Mucosa of rectum (tissue), 2 donors: ENCODE measurements at regions not wholly inside any gene's neighbourhood (a gene's known extent, or its start where the extent isn't known, plus 50 kb on each side); places are given as distances from the start of the nearest gene placed in this dataset.

Experiments
- H3K27ac ChIP-seq, 2 donors: one replicate each; pipeline ENCODE4 v1.7.0; 2013; ENCODE audit warnings: inconsistent platforms in 2 of 2, low read depth in 2 of 2, low read length in 2 of 2
- H3K27me3 ChIP-seq, 2 donors: one replicate each; pipeline ENCODE4 v1.7.0; 2013; ENCODE audit warnings: low read length in 2 of 2; ENCODE audit not compliant: control insufficient read depth in 2 of 2, insufficient read depth in 2 of 2
- H3K36me3 ChIP-seq, 2 donors: one replicate each; pipeline ENCODE4 v1.7.0; 2013; ENCODE audit warnings: low read length in 2 of 2; ENCODE audit not compliant: control insufficient read depth in 2 of 2, insufficient read depth in 2 of 2
- H3K4me1 ChIP-seq, 2 donors: one replicate each; pipeline ENCODE4 v1.7.0; 2013; ENCODE audit warnings: low read length in 2 of 2, mild to moderate bottlenecking in 1 of 2; ENCODE audit not compliant: control insufficient read depth in 2 of 2, insufficient read depth in 2 of 2
- H3K4me3 ChIP-seq, 2 donors: one replicate each; pipeline ENCODE4 v1.7.0; 2013; ENCODE audit warnings: low read length in 2 of 2
- H3K9ac ChIP-seq, 2 donors: one replicate each; pipeline ENCODE4 v1.7.0; 2013; ENCODE audit warnings: low read length in 2 of 2, low read depth in 1 of 2, mild to moderate bottlenecking in 1 of 2
- H3K9me3 ChIP-seq, 2 donors: one replicate each; pipeline ENCODE4 v1.7.0; 2013; ENCODE audit warnings: low read length in 2 of 2; ENCODE audit not compliant: control insufficient read depth in 2 of 2
- donor health status: healthy.
- donor health status: Normal muscosa, but diverticular disease.

DNA sequence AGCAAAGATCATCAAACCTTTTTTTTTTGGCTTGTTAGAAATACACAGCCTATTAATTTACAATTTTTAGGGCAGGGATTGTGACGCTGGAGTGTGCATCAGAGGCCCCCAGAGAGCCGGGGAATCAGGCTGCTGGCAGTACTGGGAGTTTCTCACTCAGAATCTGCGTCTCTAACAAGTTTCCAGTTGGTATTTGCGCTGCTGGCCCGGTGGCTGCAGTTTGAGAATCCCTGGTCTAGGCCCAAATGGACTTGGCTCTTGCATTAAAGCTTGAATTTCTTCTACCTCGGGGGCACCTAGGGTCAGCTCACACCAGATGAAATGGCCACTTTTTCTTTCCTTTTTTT lies 150.9 kb upstream of the CIBAR2 start:
- no peaks in the 10 kb centered on the region for H3K9me3 ChIP-seq
- peaks cover 5% of the 10 kb centered on the region in 2 donors for H3K27me3 ChIP-seq
- H3K9ac ChIP-seq: no peak overlapping the region
- H3K4me1 ChIP-seq: no peaks in the 10 kb centered on the region
- H3K27ac ChIP-seq: no peak overlapping the region
- H3K4me3 ChIP-seq: no peak overlapping the region
- no peaks in the 10 kb centered on the region for H3K36me3 ChIP-seq

DNA sequence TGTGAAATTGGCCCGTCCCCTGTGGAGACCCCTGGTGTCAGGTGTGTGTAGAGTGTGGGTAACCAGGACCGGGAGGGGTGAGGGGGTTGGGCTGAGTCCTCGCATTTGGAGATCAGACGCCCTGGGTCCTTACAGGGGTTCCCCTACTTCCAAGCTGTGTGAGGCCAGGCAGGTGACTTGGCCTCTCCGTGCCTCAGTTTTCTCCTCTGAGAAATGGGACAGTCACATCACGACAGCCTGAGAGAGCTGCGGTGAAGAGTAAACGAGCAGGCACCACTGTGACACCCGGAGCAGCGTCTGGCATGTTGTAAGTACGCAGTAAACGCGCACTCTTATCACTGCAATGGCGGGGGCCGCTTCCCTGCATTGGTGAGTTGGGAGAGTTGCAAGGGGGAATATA lies 152.5 kb upstream of the CIBAR2 start:
- Histone ChIP-seq H3K9ac (no peak overlapping the region), H3K4me1 (no peaks in the 10 kb centered on the region), H3K9me3 (no peaks in the 10 kb centered on the region), H3K27ac (no peak overlapping the region), H3K36me3 (no peaks in the 10 kb centered on the region), H3K4me3 (no peak overlapping the region), H3K27me3 (peaks cover 0 to 2% of the 10 kb centered on the region in 2 donors)

DNA sequence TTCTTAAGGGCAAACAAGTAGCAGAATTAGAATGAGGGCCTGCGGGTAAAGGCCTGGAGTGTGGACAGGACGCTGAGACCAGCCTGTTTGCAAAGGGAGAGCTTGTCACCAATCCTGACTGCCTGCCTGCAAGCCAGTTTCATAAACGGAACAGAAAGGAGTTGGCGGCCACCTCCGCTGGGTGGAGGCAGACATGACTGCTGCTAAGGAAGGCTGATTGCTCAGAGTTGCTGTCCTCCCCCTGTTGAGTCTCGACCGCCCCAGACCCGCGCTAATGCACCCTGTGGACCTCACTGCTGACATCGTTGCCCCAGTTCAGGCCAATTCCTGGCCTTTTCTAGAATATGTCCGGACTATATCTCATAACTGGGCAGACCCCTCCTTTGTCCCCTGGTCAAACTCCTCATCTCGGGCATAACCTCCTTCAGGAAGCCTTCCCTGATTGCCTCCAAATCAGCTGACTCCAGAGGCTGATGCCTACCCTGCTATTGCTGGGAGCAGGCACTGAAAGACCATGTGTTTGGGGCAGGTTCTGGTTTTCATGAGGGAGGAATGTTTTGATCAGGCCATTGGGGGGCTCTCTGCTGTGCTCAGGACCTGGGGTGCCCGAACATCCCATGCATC lies 153.0 kb upstream of the CIBAR2 start:
- Histone ChIP-seq H3K27ac (no peak overlapping the region), H3K4me1 (no peaks in the 10 kb centered on the region), H3K27me3 (peaks cover 0 to 2% of the 10 kb centered on the region in 2 donors), H3K36me3 (no peaks in the 10 kb centered on the region), H3K4me3 (no peak overlapping the region), H3K9me3 (no peaks in the 10 kb centered on the region), H3K9ac (no peak overlapping the region)

DNA sequence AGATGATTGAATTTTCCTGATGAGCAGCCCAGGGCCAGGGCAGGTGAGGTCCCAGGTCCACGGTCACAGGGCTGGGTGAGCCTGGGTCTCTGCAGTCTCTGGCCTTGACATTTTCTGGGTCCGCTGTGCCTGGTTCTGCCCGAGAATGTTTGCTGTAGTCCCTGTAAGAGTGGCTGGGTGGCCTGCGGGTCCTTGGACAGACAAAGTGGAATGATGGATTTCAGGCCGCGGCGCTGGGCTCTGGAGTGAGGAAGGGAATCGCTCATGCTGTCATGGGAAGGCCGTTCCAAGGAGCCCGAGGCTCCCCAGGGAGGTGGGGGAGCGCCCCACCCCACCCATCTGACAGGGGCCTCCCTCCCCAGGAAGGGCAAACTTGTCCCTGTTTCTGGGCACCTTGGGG lies 153.5 kb upstream of the CIBAR2 start:
- no peaks in the 10 kb centered on the region for H3K36me3 ChIP-seq
- peaks cover 0 to 2% of the 10 kb centered on the region in 2 donors for H3K27me3 ChIP-seq
- H3K9me3 ChIP-seq: no peaks in the 10 kb centered on the region
- H3K4me3 ChIP-seq: no peak overlapping the region
- no peak overlapping the region for H3K27ac ChIP-seq
- H3K9ac ChIP-seq: no peak overlapping the region
- H3K4me1 ChIP-seq: no peaks in the 10 kb centered on the region

DNA sequence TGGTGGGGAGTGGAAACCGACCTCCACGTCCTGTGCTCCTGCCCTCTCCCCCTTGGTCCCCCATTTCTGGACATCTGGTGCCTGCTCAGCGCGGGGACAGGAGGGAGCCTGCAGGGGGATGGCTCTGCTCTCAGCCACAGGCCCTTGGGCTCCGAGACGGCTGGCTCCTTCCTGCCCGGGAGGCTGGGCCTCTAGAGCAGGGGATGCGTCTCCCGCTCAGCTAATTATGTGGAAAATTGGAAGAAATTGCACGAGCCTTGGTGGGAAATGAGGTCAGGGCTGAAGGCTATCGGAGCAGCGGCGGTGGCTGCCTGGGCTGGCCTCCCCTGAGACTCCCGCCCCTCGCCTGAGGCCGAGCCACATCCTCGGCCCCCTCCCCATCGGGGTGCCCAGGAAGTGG lies 154.6 kb upstream of the CIBAR2 start:
- H3K27me3 ChIP-seq: no peaks in the 10 kb centered on the region
- no peak overlapping the region for H3K4me3 ChIP-seq
- H3K9ac ChIP-seq: no peak overlapping the region
- no peak overlapping the region for H3K27ac ChIP-seq
- no peaks in the 10 kb centered on the region for H3K9me3 ChIP-seq
- no peaks in the 10 kb centered on the region for H3K4me1 ChIP-seq
- no peaks in the 10 kb centered on the region for H3K36me3 ChIP-seq

DNA sequence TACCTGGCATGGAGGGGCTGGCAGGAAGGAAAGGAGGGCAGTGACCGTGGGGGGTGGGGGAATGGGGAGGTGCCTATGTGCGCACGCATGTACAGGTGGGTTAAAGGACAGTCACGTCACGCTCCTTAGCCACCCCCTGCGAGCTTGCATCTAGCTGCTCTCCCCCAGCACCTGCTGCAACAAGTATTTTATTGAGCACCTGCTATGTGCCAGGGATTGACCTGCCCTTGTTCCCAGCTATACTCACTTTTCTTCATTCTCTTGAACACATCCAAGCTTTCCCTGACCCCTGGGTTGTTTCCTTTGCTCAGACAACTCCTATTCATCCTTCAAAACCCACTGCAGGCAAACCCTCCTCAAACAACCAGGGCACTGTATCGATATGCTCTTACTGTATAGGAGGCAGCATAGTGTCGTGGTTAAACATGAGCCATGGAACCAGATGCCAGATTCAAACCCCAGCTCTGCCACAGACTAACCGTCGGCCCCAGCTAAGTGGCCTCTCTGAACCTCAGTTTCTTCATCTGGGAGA lies 155.2 kb upstream of the CIBAR2 start:
- Histone ChIP-seq H3K4me1 (no peaks in the 10 kb centered on the region), H3K9ac (no peak overlapping the region), H3K27ac (no peak overlapping the region), H3K36me3 (no peaks in the 10 kb centered on the region), H3K4me3 (no peak overlapping the region), H3K9me3 (no peaks in the 10 kb centered on the region), H3K27me3 (no peaks in the 10 kb centered on the region)

DNA sequence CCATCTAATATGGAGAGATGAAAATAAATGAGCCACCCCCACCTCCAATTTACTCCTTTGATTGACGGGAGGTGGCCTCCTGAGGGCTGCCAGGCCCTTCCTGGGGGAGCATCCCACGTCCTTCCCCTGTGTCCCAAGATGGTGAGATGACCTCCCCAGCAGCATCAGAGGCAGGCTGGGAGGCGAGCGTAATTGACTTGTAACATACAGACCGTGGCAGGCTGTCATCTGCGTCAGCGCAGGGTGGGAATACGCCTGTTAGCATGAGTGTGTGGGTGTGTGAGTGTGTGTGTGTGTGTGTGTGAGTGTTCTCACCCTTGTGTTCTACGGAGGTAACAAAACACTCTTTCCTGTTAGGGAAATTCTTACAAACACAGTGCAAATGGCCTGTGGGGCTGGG lies 156.9 kb upstream of the CIBAR2 start:
- H3K4me1 ChIP-seq: no peaks in the 10 kb centered on the region
- no peak overlapping the region for H3K4me3 ChIP-seq
- H3K9me3 ChIP-seq: no peaks in the 10 kb centered on the region
- no peaks in the 10 kb centered on the region for H3K27me3 ChIP-seq
- H3K9ac ChIP-seq: no peak overlapping the region
- no peaks in the 10 kb centered on the region for H3K36me3 ChIP-seq
- no peak overlapping the region for H3K27ac ChIP-seq

DNA sequence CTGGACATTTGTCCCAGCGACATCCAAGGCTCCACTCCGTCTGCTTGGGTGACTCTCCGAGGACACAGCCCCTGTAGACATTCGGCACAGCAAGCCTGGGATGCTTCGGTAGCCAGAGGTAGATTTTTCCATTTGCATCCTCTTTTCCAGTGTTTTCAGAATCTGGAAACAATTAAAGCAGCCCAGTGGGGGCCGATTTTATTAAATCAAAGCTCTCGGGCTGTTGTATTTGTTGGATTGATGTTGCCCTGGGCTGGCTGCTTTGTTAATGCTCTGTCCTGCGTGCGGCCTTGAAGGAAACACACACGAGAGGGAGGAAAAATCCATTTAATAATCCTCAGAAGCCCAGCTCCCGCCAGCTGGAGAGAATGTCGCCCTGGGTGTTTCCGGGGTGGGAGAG lies 158.1 kb upstream of the CIBAR2 start:
- Histone ChIP-seq H3K27ac (no peak overlapping the region), H3K9ac (no peak overlapping the region), H3K36me3 (no peaks in the 10 kb centered on the region), H3K4me1 (no peaks in the 10 kb centered on the region), H3K4me3 (no peak overlapping the region), H3K9me3 (no peaks in the 10 kb centered on the region), H3K27me3 (no peaks in the 10 kb centered on the region)

DNA sequence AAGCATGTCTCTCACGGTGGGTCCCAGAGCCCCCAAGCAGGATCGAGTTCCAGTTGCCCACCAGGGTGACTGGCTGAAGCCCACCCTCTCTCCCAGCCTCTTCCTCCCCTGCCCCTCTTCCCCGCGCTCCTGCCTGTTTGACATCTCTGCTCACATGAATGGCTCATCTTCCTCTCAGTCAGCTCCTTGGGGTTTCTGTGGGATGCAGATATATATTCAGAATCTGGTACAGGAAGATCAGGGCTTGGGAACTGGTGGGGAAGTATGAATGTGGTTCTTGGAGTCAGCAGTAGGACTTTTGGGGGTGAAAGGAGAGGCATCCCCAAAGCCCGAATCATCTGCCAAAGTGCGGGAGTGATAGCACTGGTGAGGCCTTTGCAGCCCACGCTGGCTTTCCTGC lies 158.9 kb upstream of the CIBAR2 start:
- H3K4me1 ChIP-seq: no peaks in the 10 kb centered on the region
- H3K9me3 ChIP-seq: no peaks in the 10 kb centered on the region
- no peaks in the 10 kb centered on the region for H3K27me3 ChIP-seq
- H3K9ac ChIP-seq: no peak overlapping the region
- H3K36me3 ChIP-seq: no peaks in the 10 kb centered on the region
- H3K4me3 ChIP-seq: no peak overlapping the region
- no peak overlapping the region for H3K27ac ChIP-seq

DNA sequence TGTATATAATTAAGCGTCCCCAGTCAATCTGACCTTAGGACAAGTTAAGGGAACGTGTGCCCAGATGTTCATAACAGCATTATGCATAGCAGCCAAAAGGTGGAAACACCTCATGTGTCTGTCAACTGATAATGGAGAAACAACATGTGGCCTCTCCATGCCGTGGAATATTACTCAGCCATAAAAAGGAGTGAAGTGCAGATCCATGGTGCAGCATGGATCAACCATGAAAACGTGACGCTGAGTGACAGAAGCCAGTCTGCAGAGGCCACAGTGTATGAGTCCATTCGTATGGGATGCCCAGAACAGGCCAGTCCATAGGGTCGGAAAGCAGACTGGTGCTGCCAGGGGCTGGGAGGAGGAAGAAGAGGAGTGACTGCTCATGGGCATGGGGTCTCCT lies 161.0 kb upstream of the CIBAR2 start:
- H3K4me3 ChIP-seq: no peak overlapping the region
- no peaks in the 10 kb centered on the region for H3K27me3 ChIP-seq
- no peak overlapping the region for H3K9ac ChIP-seq
- H3K36me3 ChIP-seq: no peaks in the 10 kb centered on the region
- no peaks in the 10 kb centered on the region for H3K9me3 ChIP-seq
- no peaks in the 10 kb centered on the region for H3K4me1 ChIP-seq
- no peak overlapping the region for H3K27ac ChIP-seq

DNA sequence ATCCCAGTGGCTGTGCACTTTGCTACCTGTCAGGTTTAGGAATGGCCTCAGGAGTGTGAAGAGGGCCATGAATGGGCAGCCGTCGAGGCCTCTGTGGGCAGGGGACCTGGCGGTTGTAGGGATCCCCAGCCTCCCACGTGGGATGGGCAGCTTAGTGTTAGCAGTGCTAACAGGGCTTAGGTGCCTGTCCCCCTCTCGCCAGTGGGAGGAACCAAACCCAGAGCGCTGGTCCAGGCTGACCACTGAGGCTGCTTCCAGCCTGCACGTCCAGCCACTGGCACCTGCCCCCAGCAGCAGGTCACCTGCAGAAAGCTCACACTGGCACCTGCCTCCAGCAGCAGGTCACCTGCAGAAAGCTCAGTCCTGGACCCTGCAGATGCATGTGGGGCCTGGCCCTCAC lies 162.2 kb upstream of the CIBAR2 start:
- H3K27me3 ChIP-seq: no peaks in the 10 kb centered on the region
- H3K4me1 ChIP-seq: no peaks in the 10 kb centered on the region
- no peaks in the 10 kb centered on the region for H3K9me3 ChIP-seq
- H3K36me3 ChIP-seq: no peaks in the 10 kb centered on the region
- no peak overlapping the region for H3K9ac ChIP-seq
- no peak overlapping the region for H3K27ac ChIP-seq
- H3K4me3 ChIP-seq: no peak overlapping the region
